Neutrophil (primary cell): ENCODE measurements at regions not wholly inside any gene's neighbourhood (a gene's known extent, or its start where the extent isn't known, plus 50 kb on each side); places are given as distances from the start of the nearest gene placed in this dataset.

Experiments
- H3K27ac ChIP-seq: fragments of 200-600 bp; sonication (generic); 2 replicates; pipeline ENCODE4 v1.5.1; 2016; ENCODE audit warnings: mild to moderate bottlenecking, moderate library complexity
- H3K27me3 ChIP-seq: fragments of 200-600 bp; sonication (generic); 2 replicates; pipeline ENCODE4 v1.6.0; 2016; ENCODE audit warnings: mild to moderate bottlenecking
- H3K36me3 ChIP-seq: fragments of 200-600 bp; sonication (generic); 2 replicates; pipeline ENCODE4 v1.5.1; 2017
- H3K4me1 ChIP-seq, 2 experiments: fragments of 200-600 bp in 1 of 2; sonication (generic) in 1 of 2; 1 replicate in 1 of 2; 2 replicates in 1 of 2; pipeline versions ENCODE4 v1.5.1 to v1.6.1; 2013 to 2016; ENCODE audit warnings: low read depth in 1 of 2, low read length in 1 of 2, mild to moderate bottlenecking in 1 of 2, moderate library complexity in 1 of 2; ENCODE audit not compliant: control insufficient read depth in 1 of 2, insufficient read depth in 1 of 2
- H3K4me3 ChIP-seq, 2 experiments: fragments of 200-600 bp in 1 of 2; sonication (generic) in 1 of 2; 1 replicate in 1 of 2; 2 replicates in 1 of 2; pipeline ENCODE4 v1.5.1; 2013 to 2016; ENCODE audit warnings: low read depth in 1 of 2, low read length in 1 of 2, mild to moderate bottlenecking in 1 of 2, moderate library complexity in 1 of 2
- H3K9me3 ChIP-seq: fragments of 200-600 bp; sonication (generic); 2 replicates; pipeline ENCODE4 v1.5.1; 2016
- TF ChIP-seq, protein P1 (sequence below): fragments of 200-600 bp; sonication (generic); IDR thresholded peaks from 2 replicates; pipeline ENCODE4 v1.5.1; 2016; ENCODE audit warnings: antibody characterized with exemption

DNA sequence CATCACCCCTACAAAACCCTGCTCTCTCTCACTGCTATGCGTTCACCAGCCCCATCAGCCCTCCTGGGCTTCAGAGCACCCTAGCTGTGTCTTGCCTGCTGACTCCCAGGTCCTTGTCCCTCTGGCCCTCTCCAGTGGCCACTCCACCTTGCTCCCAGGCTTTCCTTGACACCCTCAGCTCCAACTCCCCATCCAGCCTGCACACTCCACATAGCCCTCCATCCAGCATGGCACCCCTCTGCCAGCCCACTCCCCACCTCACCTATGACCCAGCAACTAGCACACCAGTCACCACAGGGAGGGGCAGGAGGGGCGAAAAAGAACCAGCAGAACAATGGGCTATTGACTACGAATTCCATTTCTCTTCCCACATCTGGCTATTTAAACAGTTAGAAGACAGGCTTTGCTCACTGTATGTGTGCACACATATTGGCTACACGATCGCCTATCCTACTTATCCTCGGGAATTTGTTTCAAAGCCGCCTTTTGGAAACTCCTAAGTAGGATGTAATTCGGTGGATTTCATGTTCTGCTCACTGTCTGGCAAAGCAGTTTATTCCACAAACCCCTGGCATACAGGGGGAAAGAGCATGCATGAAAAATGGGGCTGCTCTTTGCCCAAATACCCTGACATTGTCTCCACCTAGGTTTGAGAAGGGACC lies 195.3 kb downstream of the SMAD2 start:
- no peak overlapping the region for H3K27ac ChIP-seq
- H3K4me3 ChIP-seq: no peak overlapping the region
- TF ChIP-seq, protein P1, sequence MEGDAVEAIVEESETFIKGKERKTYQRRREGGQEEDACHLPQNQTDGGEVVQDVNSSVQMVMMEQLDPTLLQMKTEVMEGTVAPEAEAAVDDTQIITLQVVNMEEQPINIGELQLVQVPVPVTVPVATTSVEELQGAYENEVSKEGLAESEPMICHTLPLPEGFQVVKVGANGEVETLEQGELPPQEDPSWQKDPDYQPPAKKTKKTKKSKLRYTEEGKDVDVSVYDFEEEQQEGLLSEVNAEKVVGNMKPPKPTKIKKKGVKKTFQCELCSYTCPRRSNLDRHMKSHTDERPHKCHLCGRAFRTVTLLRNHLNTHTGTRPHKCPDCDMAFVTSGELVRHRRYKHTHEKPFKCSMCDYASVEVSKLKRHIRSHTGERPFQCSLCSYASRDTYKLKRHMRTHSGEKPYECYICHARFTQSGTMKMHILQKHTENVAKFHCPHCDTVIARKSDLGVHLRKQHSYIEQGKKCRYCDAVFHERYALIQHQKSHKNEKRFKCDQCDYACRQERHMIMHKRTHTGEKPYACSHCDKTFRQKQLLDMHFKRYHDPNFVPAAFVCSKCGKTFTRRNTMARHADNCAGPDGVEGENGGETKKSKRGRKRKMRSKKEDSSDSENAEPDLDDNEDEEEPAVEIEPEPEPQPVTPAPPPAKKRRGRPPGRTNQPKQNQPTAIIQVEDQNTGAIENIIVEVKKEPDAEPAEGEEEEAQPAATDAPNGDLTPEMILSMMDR: no peak
- H3K4me1 ChIP-seq: no peaks in the 10 kb centered on the region
- H3K36me3 ChIP-seq: no peaks in the 10 kb centered on the region
- H3K27me3 ChIP-seq: peaks cover 43% of the 10 kb centered on the region
- H3K9me3 ChIP-seq: no peaks in the 10 kb centered on the region

DNA sequence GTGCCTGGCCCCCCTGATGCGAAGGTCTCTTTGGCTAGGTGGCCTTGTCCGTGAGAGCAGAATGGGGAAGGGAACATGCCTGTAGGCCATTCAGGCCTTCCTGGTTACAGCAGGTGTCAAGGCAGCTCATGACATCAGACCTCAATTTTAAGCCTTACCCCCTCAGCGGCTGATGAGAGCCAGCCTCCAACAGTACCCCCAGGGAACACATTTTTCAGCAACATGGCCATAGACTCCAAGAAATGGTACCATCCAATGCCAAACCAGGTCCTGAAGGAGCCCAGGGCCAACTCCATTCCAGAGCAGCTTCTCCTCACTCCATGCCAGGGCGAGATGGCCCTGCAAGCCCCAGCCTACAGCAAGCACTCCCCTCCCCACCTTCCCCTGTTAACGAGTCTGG lies 199.2 kb downstream of the SMAD2 start:
- Histone ChIP-seq H3K9me3 (no peaks in the 10 kb centered on the region), H3K4me3 (no peak overlapping the region), H3K27ac (no peak overlapping the region), H3K36me3 (no peaks in the 10 kb centered on the region), H3K4me1 (no peaks in the 10 kb centered on the region), H3K27me3 (peaks cover 18% of the 10 kb centered on the region)
- TF ChIP-seq, protein P1: no peak

DNA sequence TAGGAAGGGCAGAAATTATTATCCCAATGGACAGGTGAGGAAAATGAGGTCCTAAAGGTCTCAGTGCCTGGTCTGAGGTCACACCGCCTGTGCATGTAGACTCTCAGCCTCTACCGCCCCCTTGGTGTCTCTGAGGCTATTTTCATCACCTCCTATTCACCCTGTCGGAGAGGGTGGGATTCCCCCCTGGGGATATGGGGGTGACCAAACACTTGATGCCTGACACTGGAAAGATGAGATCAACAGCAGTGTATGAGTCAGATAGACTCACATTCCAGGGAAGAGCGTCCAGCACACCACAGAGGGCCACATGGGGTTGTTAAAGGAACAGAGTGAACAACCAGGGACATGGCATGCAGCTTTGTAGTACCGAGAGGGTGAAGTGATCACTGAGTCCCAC lies 199.7 kb downstream of the SMAD2 start:
- no peaks in the 10 kb centered on the region for H3K36me3 ChIP-seq
- H3K9me3 ChIP-seq: no peaks in the 10 kb centered on the region
- H3K27me3 ChIP-seq: peaks cover 13% of the 10 kb centered on the region
- no peak overlapping the region for H3K27ac ChIP-seq
- no peaks in the 10 kb centered on the region for H3K4me1 ChIP-seq
- TF ChIP-seq, protein P1: no peak
- H3K4me3 ChIP-seq: no peak overlapping the region

DNA sequence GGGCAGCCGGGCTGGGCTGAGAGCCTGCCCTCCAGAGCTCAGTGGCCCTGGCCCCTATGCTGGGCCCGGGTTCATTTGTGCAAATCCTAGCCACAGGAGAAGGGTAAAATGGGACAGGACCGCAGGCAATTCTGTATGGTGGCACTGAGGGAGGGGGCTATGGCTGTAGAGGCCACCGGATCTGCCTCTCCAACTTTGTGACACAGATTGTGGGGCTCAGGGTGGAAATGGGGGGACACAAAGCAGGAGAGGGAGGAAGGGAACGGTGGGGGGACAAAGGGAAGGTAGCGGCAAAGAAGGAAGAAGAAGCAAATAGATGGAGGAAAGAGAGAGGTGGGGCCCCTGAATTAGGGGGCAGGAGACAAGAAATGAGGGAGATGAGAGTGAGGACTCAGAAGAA lies 201.1 kb downstream of the SMAD2 start:
- Histone ChIP-seq H3K27me3 (peaks cover 5% of the 10 kb centered on the region), H3K27ac (no peak overlapping the region), H3K4me1 (no peaks in the 10 kb centered on the region), H3K36me3 (no peaks in the 10 kb centered on the region), H3K4me3 (no peak overlapping the region), H3K9me3 (no peaks in the 10 kb centered on the region)
- TF ChIP-seq, protein P1: no peak

DNA sequence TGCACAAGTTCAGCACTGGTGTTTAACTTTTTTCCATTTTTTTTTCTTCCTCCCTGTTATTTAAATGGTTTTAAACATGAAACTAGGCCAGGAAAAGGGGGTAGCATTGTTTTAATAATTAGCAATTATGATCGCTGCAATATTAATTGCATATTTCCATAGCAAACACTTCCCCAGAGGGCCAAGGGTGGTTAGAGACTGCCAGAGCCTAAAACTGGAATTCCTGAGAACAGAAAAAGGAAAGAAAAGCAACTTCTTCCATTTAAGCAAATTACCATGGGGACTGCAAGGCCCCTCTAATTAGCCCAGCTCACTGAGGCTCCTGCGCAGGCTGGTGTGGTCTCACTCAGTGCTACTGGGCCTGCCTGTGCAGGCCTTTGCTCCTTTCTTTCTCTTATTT lies 201.5 kb downstream of the SMAD2 start:
- H3K9me3 ChIP-seq: no peaks in the 10 kb centered on the region
- H3K36me3 ChIP-seq: no peaks in the 10 kb centered on the region
- no peak overlapping the region for H3K4me3 ChIP-seq
- no peaks in the 10 kb centered on the region for H3K4me1 ChIP-seq
- peaks cover 5% of the 10 kb centered on the region for H3K27me3 ChIP-seq
- no peak overlapping the region for H3K27ac ChIP-seq
- TF ChIP-seq, protein P1: no peak

DNA sequence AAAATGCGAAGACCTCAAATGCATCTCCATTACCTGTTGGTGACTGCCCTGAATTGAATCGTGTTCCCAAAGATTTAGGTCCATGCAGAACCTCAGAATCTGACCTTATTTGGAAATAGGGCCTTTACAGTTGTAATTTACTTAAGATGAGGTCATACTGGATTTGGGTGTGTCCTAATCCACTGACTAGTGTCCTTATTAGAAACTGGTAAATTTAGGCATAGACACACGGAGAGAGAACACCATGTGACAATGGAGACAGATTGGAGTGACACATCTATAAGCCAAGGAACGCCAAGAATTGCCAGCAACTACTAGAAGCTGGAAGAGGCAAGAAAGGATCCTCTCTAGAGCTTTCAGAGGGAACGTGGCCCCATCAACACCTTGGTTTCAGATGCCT lies 203.1 kb downstream of the SMAD2 start:
- TF ChIP-seq, protein P1: no peak
- no peaks in the 10 kb centered on the region for H3K36me3 ChIP-seq
- H3K4me1 ChIP-seq: no peaks in the 10 kb centered on the region
- no peak overlapping the region for H3K4me3 ChIP-seq
- H3K27ac ChIP-seq: no peak overlapping the region
- peaks cover 5% of the 10 kb centered on the region for H3K27me3 ChIP-seq
- H3K9me3 ChIP-seq: no peaks in the 10 kb centered on the region
